Natural killer cell treated with Interleukin-12 subunit alpha and Interleukin-12 subunit beta and Interleukin-15 and Interleukin-18, amount 100 ng/mL, for 72 hours (primary cell): ENCODE measurements at regions not wholly inside any gene's neighbourhood (a gene's known extent, or its start where the extent isn't known, plus 50 kb on each side); places are given as distances from the start of the nearest gene placed in this dataset.

ENCODE experiments used
- ATAC-seq, 2 donors: fragments of 150-1000 bp; cut with Tn5 transposase in 1 of 2; sonication (Bioruptor Pico), chemical (Tn5 transposase) in 1 of 2; 2 replicates each; pipeline ENCODE4 v1.10.0; 2021
- DNase-seq: peaks from one replicate; pipeline ENCODE4 v3.0.0; 2022; ENCODE audit warnings: low spot score
- H3K27ac Mint-ChIP-seq, 2 donors: 1 replicate in 1 of 2; 2 replicates in 1 of 2; pipeline ENCODE4 v1.8.0; 2022; ENCODE audit warnings: mixed read lengths in 2 of 2, mild to moderate bottlenecking in 1 of 2, moderate library complexity in 1 of 2
- H3K27me3 Mint-ChIP-seq, 2 donors: 1 replicate in 1 of 2; 2 replicates in 1 of 2; pipeline ENCODE4 v1.8.0; 2022; ENCODE audit warnings: mixed read lengths in 2 of 2
- H3K36me3 Mint-ChIP-seq: one replicate; pipeline ENCODE4 v1.8.0; 2022; ENCODE audit warnings: mixed read lengths
- H3K4me1 Mint-ChIP-seq, 2 donors: 1 replicate in 1 of 2; 2 replicates in 1 of 2; pipeline ENCODE4 v1.8.0; 2022; ENCODE audit warnings: low read depth in 2 of 2, mixed read lengths in 2 of 2, mild to moderate bottlenecking in 1 of 2
- H3K4me3 Mint-ChIP-seq: one replicate; pipeline ENCODE4 v1.8.0; 2022; ENCODE audit warnings: mixed read lengths
- H3K9me3 Mint-ChIP-seq: 2 replicates; pipeline ENCODE4 v1.8.0; 2022; ENCODE audit warnings: mixed read lengths

GRCh38 chr9:8262625-8263622 lies 463.3 kb upstream of the DMAC1 start:
- ATAC-seq = peak in 1 of 2 donors; percentile 17
- no peak for DNase-seq
- Mint-ChIP-seq H3K36me3 (no peaks in the 10 kb centered on the region), H3K27me3 (peaks cover 4 to 15% of the 10 kb centered on the region in 2 donors), H3K4me3 (no peak overlapping the region), H3K4me1 (no peaks in the 10 kb centered on the region), H3K27ac (no peak overlapping the region), H3K9me3 (no peaks in the 10 kb centered on the region)

- Mint-ChIP-seq H3K4me3 (no peak overlapping the region), H3K4me1 (no peaks in the 10 kb centered on the region), H3K27me3 (peaks cover 4 to 15% of the 10 kb centered on the region in 2 donors), H3K9me3 (no peaks in the 10 kb centered on the region), H3K36me3 (no peaks in the 10 kb centered on the region), H3K27ac (no peak overlapping the region)
- ATAC-seq (no peak), DNase-seq (no peak)
These were observed 462.2 kb upstream of the DMAC1 start for GRCh38 chr9:8261737-8262136.

- H3K36me3 Mint-ChIP-seq = no peaks in the 10 kb centered on the region
- H3K27ac Mint-ChIP-seq = no peak overlapping the region
- DNase-seq (no peak), ATAC-seq (no peak)
- no peaks in the 10 kb centered on the region for H3K9me3 Mint-ChIP-seq
- peaks cover 6 to 12% of the 10 kb centered on the region in 2 donors for H3K27me3 Mint-ChIP-seq
- H3K4me1 Mint-ChIP-seq = no peaks in the 10 kb centered on the region
- no peak overlapping the region for H3K4me3 Mint-ChIP-seq
These were observed 459.4 kb upstream of the DMAC1 start for GRCh38 chr9:8259028-8259427.

GRCh38 chr9:8256880-8257279 lies 457.3 kb upstream of the DMAC1 start:
- no peaks in the 10 kb centered on the region for H3K9me3 Mint-ChIP-seq
- H3K4me1 Mint-ChIP-seq = no peaks in the 10 kb centered on the region
- ATAC-seq = no peak
- peaks cover 6 to 12% of the 10 kb centered on the region in 2 donors for H3K27me3 Mint-ChIP-seq
- no peak overlapping the region for H3K27ac Mint-ChIP-seq
- H3K36me3 Mint-ChIP-seq = no peaks in the 10 kb centered on the region
- H3K4me3 Mint-ChIP-seq = no peak overlapping the region
- DNase-seq = no peak

GRCh38 chr9:8255850-8256249 lies 456.3 kb upstream of the DMAC1 start:
- ATAC-seq = no peak
- no peaks in the 10 kb centered on the region for H3K4me1 Mint-ChIP-seq

GRCh38 chr9:8254541-8254940 lies 455.0 kb upstream of the DMAC1 start:
- DNase-seq (no peak), ATAC-seq (no peak)
- H3K4me1 Mint-ChIP-seq = no peaks in the 10 kb centered on the region
- peaks cover 7 to 12% of the 10 kb centered on the region in 2 donors for H3K27me3 Mint-ChIP-seq
- H3K4me3 Mint-ChIP-seq = no peak overlapping the region
- no peaks in the 10 kb centered on the region for H3K36me3 Mint-ChIP-seq
- no peak overlapping the region for H3K27ac Mint-ChIP-seq
- no peaks in the 10 kb centered on the region for H3K9me3 Mint-ChIP-seq

More at GRCh38 chr9:8255850-8256249, 456.3 kb upstream of the DMAC1 start:
- Mint-ChIP-seq H3K4me3 (no peak overlapping the region), H3K9me3 (no peaks in the 10 kb centered on the region), H3K27me3 (peaks cover 6 to 12% of the 10 kb centered on the region in 2 donors), H3K27ac (no peak overlapping the region), H3K36me3 (no peaks in the 10 kb centered on the region)
- no peak for DNase-seq

- H3K4me1 Mint-ChIP-seq = no peaks in the 10 kb centered on the region
- no peak for DNase-seq
- no peak overlapping the region for H3K4me3 Mint-ChIP-seq
- H3K27ac Mint-ChIP-seq = no peak overlapping the region
- H3K9me3 Mint-ChIP-seq = no peaks in the 10 kb centered on the region
- no peak for ATAC-seq
- H3K36me3 Mint-ChIP-seq = no peaks in the 10 kb centered on the region
- H3K27me3 Mint-ChIP-seq = peaks cover 17 to 19% of the 10 kb centered on the region in 2 donors
These were observed 452.9 kb upstream of the DMAC1 start for GRCh38 chr9:8252445-8252844.

- H3K27ac Mint-ChIP-seq = no peak overlapping the region
- H3K9me3 Mint-ChIP-seq = no peaks in the 10 kb centered on the region
- ATAC-seq = peak in 1 of 2 donors; percentile 32
- H3K27me3 Mint-ChIP-seq = peaks cover 19% of the 10 kb centered on the region in 2 donors
- no peak overlapping the region for H3K4me3 Mint-ChIP-seq
- H3K4me1 Mint-ChIP-seq = no peaks in the 10 kb centered on the region
- no peaks in the 10 kb centered on the region for H3K36me3 Mint-ChIP-seq
- no peak for DNase-seq
These were observed 452.0 kb upstream of the DMAC1 start for GRCh38 chr9:8251566-8251965.

- Mint-ChIP-seq H3K4me3 (no peak overlapping the region), H3K27ac (no peak overlapping the region), H3K4me1 (no peaks in the 10 kb centered on the region), H3K27me3 (peaks cover 19 to 24% of the 10 kb centered on the region in 2 donors), H3K9me3 (no peaks in the 10 kb centered on the region), H3K36me3 (no peaks in the 10 kb centered on the region)
- ATAC-seq = no peak
- no peak for DNase-seq
These were observed 445.0 kb upstream of the DMAC1 start for GRCh38 chr9:8244505-8245092.

GRCh38 chr9:8241201-8241600 lies 441.6 kb upstream of the DMAC1 start:
- no peak overlapping the region for H3K4me3 Mint-ChIP-seq
- H3K4me1 Mint-ChIP-seq = no peaks in the 10 kb centered on the region
- no peak for ATAC-seq

GRCh38 chr9:8237096-8237495 lies 437.5 kb upstream of the DMAC1 start:
- H3K4me1 Mint-ChIP-seq = no peaks in the 10 kb centered on the region
- H3K36me3 Mint-ChIP-seq = no peaks in the 10 kb centered on the region
- DNase-seq (no peak), ATAC-seq (no peak)
- no peaks in the 10 kb centered on the region for H3K9me3 Mint-ChIP-seq
- no peak overlapping the region for H3K27ac Mint-ChIP-seq
- no peak overlapping the region for H3K4me3 Mint-ChIP-seq
- peaks cover 16 to 22% of the 10 kb centered on the region in 2 donors for H3K27me3 Mint-ChIP-seq

More at GRCh38 chr9:8241201-8241600, 441.6 kb upstream of the DMAC1 start:
- H3K27me3 Mint-ChIP-seq = peaks cover 8 to 22% of the 10 kb centered on the region in 2 donors
- no peak for DNase-seq
- H3K9me3 Mint-ChIP-seq = no peaks in the 10 kb centered on the region
- no peak overlapping the region for H3K27ac Mint-ChIP-seq
- H3K36me3 Mint-ChIP-seq = no peaks in the 10 kb centered on the region

- Mint-ChIP-seq H3K4me1 (no peaks in the 10 kb centered on the region), H3K27me3 (peaks cover 9 to 10% of the 10 kb centered on the region in 2 donors), H3K36me3 (no peaks in the 10 kb centered on the region), H3K9me3 (no peaks in the 10 kb centered on the region), H3K27ac (no peak overlapping the region), H3K4me3 (no peak overlapping the region)
- ATAC-seq (no peak), DNase-seq (no peak)
These were observed 435.9 kb upstream of the DMAC1 start for GRCh38 chr9:8235489-8235888.

GRCh38 chr9:8234316-8234715 lies 434.7 kb upstream of the DMAC1 start:
- no peak for ATAC-seq
- no peaks in the 10 kb centered on the region for H3K4me1 Mint-ChIP-seq
- H3K9me3 Mint-ChIP-seq = no peaks in the 10 kb centered on the region
- no peaks in the 10 kb centered on the region for H3K36me3 Mint-ChIP-seq
- H3K4me3 Mint-ChIP-seq = no peak overlapping the region
- no peak overlapping the region for H3K27ac Mint-ChIP-seq
- H3K27me3 Mint-ChIP-seq = peaks cover 3 to 7% of the 10 kb centered on the region in 2 donors
- DNase-seq = no peak

GRCh38 chr9:8232726-8233125 lies 433.1 kb upstream of the DMAC1 start:
- no peaks in the 10 kb centered on the region for H3K36me3 Mint-ChIP-seq
- no peak overlapping the region for H3K4me3 Mint-ChIP-seq
- ATAC-seq = no peak
- DNase-seq = no peak
- peaks cover 7% of the 10 kb centered on the region in 2 donors for H3K27me3 Mint-ChIP-seq
- no peaks in the 10 kb centered on the region for H3K9me3 Mint-ChIP-seq
- H3K27ac Mint-ChIP-seq = no peak overlapping the region
- no peaks in the 10 kb centered on the region for H3K4me1 Mint-ChIP-seq
